Pancreas (tissue), 10 donors: ENCODE measurements at regions not wholly inside any gene's neighbourhood (a gene's known extent, or its start where the extent isn't known, plus 50 kb on each side); places are given as distances from the start of the nearest gene placed in this dataset.

Source experiments
- ATAC-seq, 4 donors: fragments of 200-7000 bp; cut with Tn5 transposase; one replicate each; pipeline versions ENCODE4 v1.8.0 to v1.9.1; 2020; ENCODE audit warnings: mild to moderate bottlenecking in 4 of 4, moderate library complexity in 4 of 4
- DNase-seq, 6 donors: peaks; one replicate each; pipeline ENCODE4 v3.0.0-alpha.2; 2020
- FAIRE-seq: peaks from 2 replicates; lab custom pipeline; 2012; peaks lifted over from hg19 to GRCh38; lab: Jason Lieb, UNC
- H3K27ac ChIP-seq, 4 donors: fragments of 200-600 bp; sonication (generic); 1 replicate in 3 of 4; 2 replicates in 1 of 4; pipeline versions ENCODE4 v1.5.0 to v1.8.0; 2020
- H3K27me3 ChIP-seq, 4 donors: fragments of 200-600 bp; one replicate each; pipeline ENCODE4 v1.8.0; 2021
- H3K36me3 ChIP-seq, 3 donors: fragments of 200-600 bp; sonication (generic) in 1 of 3; one replicate each; pipeline versions ENCODE4 v1.5.0 to v1.8.0; 2020 to 2021
- H3K4me1 ChIP-seq, 3 donors: fragments of 200-600 bp; one replicate each; pipeline ENCODE4 v1.8.0; 2021
- H3K4me3 ChIP-seq, 4 donors: fragments of 200-600 bp; sonication (generic) in 2 of 4; one replicate each; pipeline versions ENCODE4 v1.5.0 to v1.8.0; 2020 to 2021
- H3K9me3 ChIP-seq, 4 donors: fragments of 200-600 bp; one replicate each; pipeline ENCODE4 v1.8.0; 2021
- WGBS, 2 donors: extraction: QIAGEN DNeasy Blood & Tissue Kit; methylation state at CpG; one replicate each; pipeline ENCODE4 v1.1.7; 2013; 5-methylcytosine and 5-hydroxymethylcytosine counted together
- intact Hi-C, 3 donors: fragments of 100-400 bp; cut with DNase I; formaldehyde crosslinking; loops; one replicate each; pipeline versions ENCODE4 v1.11.1 to v1.14.2; 2022
- TF ChIP-seq, protein P1 (sequence below), 4 donors: fragments of 200-600 bp; sonication (generic) in 3 of 4; IDR thresholded peaks; one replicate each; pipeline versions ENCODE4 v1.5.0 to v1.8.0; 2021; ENCODE audit warnings: antibody characterized with exemption in 4 of 4
- donor health status: healthy with polysubstance abuse.
- donor health status: DM: no; HTN: no; CAD: no; lungs with moderate emphysema.
- donor health status: DM: no; HTN: no; CAD: no.
- donor health status: control.
- donor health status: control.
- donor health status: Bipolar disorder and iron deficiency.
- donor health status: DM: yes; HTN: yes; CAD: no.
- donor health status: DM: no; HTN: no; CAD: no.
- donor health status: DM: no; HTN: no; CAD: no.
- donor health status: DM: yes; HTN: yes; CAD: no.

DNA sequence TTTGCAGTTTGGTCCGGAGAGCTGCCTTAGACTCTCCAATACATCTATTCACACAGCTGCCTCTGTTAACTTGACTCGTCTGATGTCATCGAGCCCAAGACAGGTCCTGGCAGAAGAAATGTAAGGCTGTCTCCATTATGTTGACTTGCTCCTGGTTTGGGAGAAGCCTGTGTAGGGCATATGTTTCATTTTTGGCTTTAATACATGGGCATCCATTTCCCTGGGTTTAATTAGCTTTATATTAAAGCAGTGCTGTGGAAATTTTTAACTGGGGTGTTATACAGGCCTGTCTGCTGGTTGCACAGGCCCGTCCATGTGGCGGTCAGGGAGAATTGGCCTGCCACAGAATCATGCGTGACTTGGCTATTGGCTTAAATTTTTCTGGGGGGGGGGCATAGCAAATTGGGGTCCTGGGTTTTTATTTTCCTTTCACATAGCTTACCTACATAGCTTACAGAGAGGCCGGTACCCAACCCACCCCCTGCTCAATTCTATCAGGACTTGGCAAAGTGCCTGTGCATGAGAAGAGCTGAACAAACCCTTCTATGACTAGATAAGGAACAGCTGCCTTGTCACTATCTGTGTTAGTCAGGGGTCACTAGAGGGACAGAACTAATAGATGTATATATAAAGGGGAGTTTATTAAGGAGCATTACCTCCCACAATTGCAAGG is 123.5 kb upstream of the WDR1 start:
- H3K4me3 ChIP-seq, result no peak overlapping the region
- H3K9me3 ChIP-seq, result no peaks in the 10 kb centered on the region
- WGBS, 2 donors, result 60 to 69% methylated on average over 7 of the region's 7 CpGs
- DNase-seq (no peak), FAIRE-seq (no peak), ATAC-seq (no peak)
- no peak overlapping the region for H3K27ac ChIP-seq
- intact Hi-C loops, result no loop called here
- no peaks in the 10 kb centered on the region for H3K36me3 ChIP-seq
- peaks cover 0 to 3% (median 0%) of the 10 kb centered on the region in 4 donors for H3K27me3 ChIP-seq
- H3K4me1 ChIP-seq, result no peaks in the 10 kb centered on the region
- TF ChIP-seq, protein P1, sequence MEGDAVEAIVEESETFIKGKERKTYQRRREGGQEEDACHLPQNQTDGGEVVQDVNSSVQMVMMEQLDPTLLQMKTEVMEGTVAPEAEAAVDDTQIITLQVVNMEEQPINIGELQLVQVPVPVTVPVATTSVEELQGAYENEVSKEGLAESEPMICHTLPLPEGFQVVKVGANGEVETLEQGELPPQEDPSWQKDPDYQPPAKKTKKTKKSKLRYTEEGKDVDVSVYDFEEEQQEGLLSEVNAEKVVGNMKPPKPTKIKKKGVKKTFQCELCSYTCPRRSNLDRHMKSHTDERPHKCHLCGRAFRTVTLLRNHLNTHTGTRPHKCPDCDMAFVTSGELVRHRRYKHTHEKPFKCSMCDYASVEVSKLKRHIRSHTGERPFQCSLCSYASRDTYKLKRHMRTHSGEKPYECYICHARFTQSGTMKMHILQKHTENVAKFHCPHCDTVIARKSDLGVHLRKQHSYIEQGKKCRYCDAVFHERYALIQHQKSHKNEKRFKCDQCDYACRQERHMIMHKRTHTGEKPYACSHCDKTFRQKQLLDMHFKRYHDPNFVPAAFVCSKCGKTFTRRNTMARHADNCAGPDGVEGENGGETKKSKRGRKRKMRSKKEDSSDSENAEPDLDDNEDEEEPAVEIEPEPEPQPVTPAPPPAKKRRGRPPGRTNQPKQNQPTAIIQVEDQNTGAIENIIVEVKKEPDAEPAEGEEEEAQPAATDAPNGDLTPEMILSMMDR (IDR thresholded peaks at IDR 0.05), result no peak

DNA sequence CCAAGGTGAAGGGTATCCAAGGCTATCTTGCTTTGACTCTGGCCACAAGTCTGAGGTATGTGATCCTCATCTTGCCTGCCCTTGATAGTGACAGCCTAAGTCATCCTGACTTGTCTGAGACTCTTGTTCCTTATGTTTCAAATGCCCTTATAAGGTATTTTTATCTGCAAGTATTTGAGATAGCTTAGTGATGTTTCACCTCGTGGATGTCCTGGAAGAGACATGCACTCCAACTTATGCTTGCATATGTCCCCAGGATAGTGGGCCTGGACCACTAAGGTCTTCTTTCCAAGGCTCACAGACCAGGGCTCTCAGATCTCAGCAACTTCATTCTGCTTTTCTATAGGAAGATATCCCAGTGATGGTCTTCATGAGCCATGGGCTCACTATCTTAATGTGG is 120.5 kb upstream of the WDR1 start:
- FAIRE-seq, result no peak
- DNase-seq, result no peak
- TF ChIP-seq, protein P1 (IDR thresholded peaks at IDR 0.05), result no peak
- 41 to 44% methylated on average over 1 of the region's 1 CpG for WGBS, 2 donors
- Histone ChIP-seq H3K36me3 (no peaks in the 10 kb centered on the region), H3K27me3 (peaks cover 0 to 3% (median 0%) of the 10 kb centered on the region in 4 donors), H3K9me3 (no peaks in the 10 kb centered on the region), H3K27ac (no peak overlapping the region), H3K4me1 (no peaks in the 10 kb centered on the region), H3K4me3 (no peak overlapping the region)
- ATAC-seq, result no peak
- intact Hi-C loops, result no loop called here

DNA sequence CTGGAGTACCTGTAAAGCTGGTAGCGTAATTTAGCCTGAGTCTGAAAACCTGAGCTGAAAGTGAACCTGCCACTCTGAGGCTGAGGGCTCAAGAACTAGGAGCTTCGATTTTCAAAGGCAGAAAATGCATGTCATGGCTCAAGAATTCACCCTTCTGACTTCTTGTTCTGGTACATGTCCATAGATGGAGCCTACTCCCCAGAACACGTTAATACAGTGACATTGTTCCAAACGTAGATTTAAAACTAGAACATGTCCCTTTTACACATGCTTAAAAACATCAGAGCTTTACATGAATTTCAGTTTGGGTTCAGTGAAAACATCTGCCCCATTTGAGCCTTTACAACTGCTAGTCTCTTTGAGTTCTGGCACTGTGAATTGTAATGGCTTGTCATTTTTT is 115.5 kb upstream of the WDR1 start:
- no peaks in the 10 kb centered on the region for H3K36me3 ChIP-seq
- peaks cover 0 to 2% (median 0%) of the 10 kb centered on the region in 4 donors for H3K27me3 ChIP-seq
- intact Hi-C loops, result no loop called here
- no peak for FAIRE-seq
- H3K4me1 ChIP-seq, result no peaks in the 10 kb centered on the region
- no peak for DNase-seq
- 52 to 59% methylated on average over 4 of the region's 4 CpGs for WGBS, 2 donors
- no peak for ATAC-seq
- TF ChIP-seq, protein P1 (IDR thresholded peaks at IDR 0.05), result no peak
- no peak overlapping the region for H3K27ac ChIP-seq
- H3K4me3 ChIP-seq, result no peak overlapping the region
- no peaks in the 10 kb centered on the region for H3K9me3 ChIP-seq

DNA sequence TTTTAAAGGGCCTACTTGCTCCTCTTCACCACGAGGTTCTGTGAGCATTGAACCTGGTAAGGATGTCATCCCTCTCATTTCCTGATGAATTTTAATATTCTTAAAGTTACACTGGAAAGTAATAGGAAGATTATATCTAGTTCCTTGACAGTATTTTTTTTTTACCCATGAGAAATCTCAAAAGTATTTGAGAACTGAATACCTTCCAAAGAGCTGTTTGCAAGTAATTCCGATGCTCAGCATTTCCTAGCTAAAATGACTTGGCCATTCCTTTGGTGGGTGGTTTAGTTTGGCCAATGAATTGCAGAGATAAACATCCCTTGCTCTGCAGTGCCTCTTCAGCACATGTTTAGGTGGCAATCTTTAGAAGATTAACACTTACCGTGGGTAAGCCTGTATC is 110.2 kb upstream of the WDR1 start:
- no peak for DNase-seq
- H3K36me3 ChIP-seq, result no peaks in the 10 kb centered on the region
- no peaks in the 10 kb centered on the region for H3K9me3 ChIP-seq
- 64 to 78% methylated on average over 3 of the region's 3 CpGs for WGBS, 2 donors
- intact Hi-C loops, result no loop called here
- no peaks in the 10 kb centered on the region for H3K27me3 ChIP-seq
- H3K4me3 ChIP-seq, result no peak overlapping the region
- TF ChIP-seq, protein P1 (IDR thresholded peaks at IDR 0.05), result no peak
- H3K4me1 ChIP-seq, result no peaks in the 10 kb centered on the region
- no peak for ATAC-seq
- H3K27ac ChIP-seq, result no peak overlapping the region
- no peak for FAIRE-seq

DNA sequence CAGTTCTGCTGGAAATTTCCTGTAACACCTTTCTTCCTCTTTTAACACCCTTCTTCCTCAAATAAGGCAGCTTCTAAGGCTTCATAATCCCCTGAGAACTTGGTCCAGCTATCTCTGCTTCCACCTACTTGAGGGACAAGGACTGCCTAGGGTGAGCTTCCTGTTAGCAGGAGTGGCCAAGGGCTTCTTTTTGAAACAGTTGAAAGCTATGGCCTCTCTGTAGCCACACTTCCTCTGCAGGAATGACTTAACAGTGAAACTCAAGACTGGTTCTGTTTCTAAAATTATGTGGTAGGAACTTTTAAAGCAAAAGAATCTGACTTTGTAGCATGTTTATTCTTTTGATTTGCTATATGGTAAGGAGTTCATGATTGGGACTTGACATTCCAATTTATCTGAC is 108.5 kb upstream of the WDR1 start:
- TF ChIP-seq, protein P1 (IDR thresholded peaks at IDR 0.05), result no peak
- Histone ChIP-seq H3K27me3 (no peaks in the 10 kb centered on the region), H3K4me1 (no peaks in the 10 kb centered on the region), H3K36me3 (no peaks in the 10 kb centered on the region), H3K4me3 (no peak overlapping the region), H3K27ac (no peak overlapping the region), H3K9me3 (no peaks in the 10 kb centered on the region)
- intact Hi-C loops, result no loop called here
- DNase-seq (no peak), FAIRE-seq (no peak), ATAC-seq (no peak)
